ENCODE measurements at regions not wholly inside any gene's neighbourhood (a gene's known extent, or its start where the extent isn't known, plus 50 kb on each side); places are given as distances from the start of the nearest gene placed in this dataset.
A peak's percentile ranks its signal among the peaks of the same experiment; 100 is the strongest.

DNA sequence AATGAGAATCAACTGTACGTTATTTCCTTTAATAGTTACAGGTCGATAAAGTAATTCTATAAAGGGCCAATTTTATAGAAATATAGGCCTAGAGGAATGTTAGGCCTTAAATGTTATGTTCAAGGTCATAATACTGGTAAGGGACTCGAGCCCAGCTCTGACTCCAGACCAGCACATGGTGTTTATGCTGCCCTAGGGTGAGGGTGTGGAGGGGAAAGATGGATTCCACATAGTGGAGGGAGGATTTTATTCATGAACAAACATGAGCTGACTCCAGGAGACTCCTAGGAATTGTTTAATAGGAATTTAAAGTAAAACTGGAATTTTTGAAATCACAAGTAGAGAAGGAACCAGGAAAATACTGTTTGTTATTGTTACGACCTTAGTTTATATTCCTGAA is 139.9 kb downstream of the LACC1 start:
- H3K4me3 ChIP-seq: no peak overlapping the region
- no peaks in the 10 kb centered on the region for H3K9me3 ChIP-seq
- ATAC-seq (no peak), DNase-seq (no peak)
- WGBS, 2 donors: 89 to 93% methylated on average over 4 of the region's 4 CpGs
- TF ChIP-seq, protein P1, sequence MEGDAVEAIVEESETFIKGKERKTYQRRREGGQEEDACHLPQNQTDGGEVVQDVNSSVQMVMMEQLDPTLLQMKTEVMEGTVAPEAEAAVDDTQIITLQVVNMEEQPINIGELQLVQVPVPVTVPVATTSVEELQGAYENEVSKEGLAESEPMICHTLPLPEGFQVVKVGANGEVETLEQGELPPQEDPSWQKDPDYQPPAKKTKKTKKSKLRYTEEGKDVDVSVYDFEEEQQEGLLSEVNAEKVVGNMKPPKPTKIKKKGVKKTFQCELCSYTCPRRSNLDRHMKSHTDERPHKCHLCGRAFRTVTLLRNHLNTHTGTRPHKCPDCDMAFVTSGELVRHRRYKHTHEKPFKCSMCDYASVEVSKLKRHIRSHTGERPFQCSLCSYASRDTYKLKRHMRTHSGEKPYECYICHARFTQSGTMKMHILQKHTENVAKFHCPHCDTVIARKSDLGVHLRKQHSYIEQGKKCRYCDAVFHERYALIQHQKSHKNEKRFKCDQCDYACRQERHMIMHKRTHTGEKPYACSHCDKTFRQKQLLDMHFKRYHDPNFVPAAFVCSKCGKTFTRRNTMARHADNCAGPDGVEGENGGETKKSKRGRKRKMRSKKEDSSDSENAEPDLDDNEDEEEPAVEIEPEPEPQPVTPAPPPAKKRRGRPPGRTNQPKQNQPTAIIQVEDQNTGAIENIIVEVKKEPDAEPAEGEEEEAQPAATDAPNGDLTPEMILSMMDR (IDR thresholded peaks at IDR 0.05): no peak
- no peaks in the 10 kb centered on the region for H3K27me3 ChIP-seq
- intact Hi-C loops (cut with DNase I): loop anchor here in 1 of 10 donors (5.0 kb wide), 1 partner anchor 82 kb away; no protein-coding TSS in a partner anchor
- H3K36me3 ChIP-seq: no peaks in the 10 kb centered on the region
- H3K4me1 ChIP-seq: peaks cover 0 to 46% (median 27%) of the 10 kb centered on the region in 9 donors
- H3K27ac ChIP-seq: no peak overlapping the region

- H3K4me3 ChIP-seq: no peak overlapping the region
- intact Hi-C loops (cut with DNase I): no loop called here
- TF ChIP-seq, protein P1 (IDR thresholded peaks at IDR 0.05): no peak
- 57 to 79% methylated on average over 3 of the region's 3 CpGs for WGBS, 2 donors
- no peaks in the 10 kb centered on the region for H3K36me3 ChIP-seq
- DNase-seq: no peak
- peaks cover 0 to 32% (median 14%) of the 10 kb centered on the region in 9 donors for H3K4me1 ChIP-seq
- no peaks in the 10 kb centered on the region for H3K9me3 ChIP-seq
- no peaks in the 10 kb centered on the region for H3K27me3 ChIP-seq
- no peak for ATAC-seq
- H3K27ac ChIP-seq: peak overlapping the region in 1 of 10 donors; percentile 3
These were observed 141.7 kb downstream of the LACC1 start for GRCh38 chr13:44021422-44021821.

DNA sequence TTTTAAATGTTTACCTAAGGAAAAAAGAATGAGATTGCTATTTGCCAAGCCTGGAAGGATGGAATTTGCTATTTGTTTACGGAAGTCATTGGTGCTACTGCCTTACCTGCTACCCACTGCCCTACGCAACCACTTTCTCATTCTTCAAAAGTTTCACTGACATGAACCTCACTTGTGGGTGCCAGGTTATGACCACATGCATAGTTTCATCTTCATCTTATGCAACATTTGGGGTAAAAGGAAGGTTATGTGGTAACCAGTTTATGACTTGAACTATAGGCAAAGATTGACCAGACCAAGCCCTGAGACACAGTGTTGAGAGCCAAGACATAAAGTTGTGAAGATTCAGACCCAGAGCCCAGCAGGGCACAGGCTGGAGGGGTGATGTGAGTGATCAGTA is 142.5 kb downstream of the LACC1 start:
- Histone ChIP-seq H3K27ac (no peak overlapping the region), H3K27me3 (no peaks in the 10 kb centered on the region), H3K4me3 (no peak overlapping the region), H3K9me3 (no peaks in the 10 kb centered on the region), H3K36me3 (no peaks in the 10 kb centered on the region), H3K4me1 (peaks cover 0 to 32% (median 14%) of the 10 kb centered on the region in 9 donors)
- no peak for DNase-seq
- no peak for ATAC-seq
- 97% methylated on average over 2 of the region's 2 CpGs for WGBS, 2 donors
- intact Hi-C loops (cut with DNase I): no loop called here
- TF ChIP-seq, protein P1 (IDR thresholded peaks at IDR 0.05): no peak

DNA sequence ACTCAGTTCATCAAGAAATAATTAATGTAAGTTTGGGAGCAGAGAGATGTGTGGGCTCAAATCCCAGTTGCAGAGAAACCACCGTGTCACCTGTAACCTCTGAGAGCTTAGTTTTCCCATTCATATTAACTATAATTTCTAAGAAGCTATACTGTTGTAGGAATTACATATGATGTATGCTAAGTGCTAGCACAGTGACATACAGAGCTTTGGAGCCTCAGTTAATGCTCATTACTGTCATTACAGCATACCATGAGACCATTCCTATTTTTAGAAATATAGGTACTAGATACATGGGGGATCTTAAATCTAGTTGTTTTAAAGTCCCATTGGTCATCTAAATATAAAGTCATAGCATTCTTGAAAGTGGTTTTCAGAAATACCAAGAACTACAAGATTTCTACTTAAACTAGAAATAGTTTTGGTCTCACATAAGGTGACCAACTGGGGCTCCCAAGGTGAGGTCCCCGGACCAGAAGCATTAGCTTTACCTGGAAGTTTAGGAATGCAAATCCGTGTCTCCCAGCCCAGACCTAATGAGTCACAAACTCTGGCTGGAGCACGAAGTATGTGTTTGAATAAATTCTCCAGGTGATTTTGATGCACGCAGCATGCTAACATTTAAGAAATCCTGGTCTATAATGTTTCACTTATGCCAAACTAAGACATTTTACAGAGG is 144.6 kb downstream of the LACC1 start:
- intact Hi-C loops (cut with DNase I): no loop called here
- H3K27ac ChIP-seq: no peak overlapping the region
- H3K27me3 ChIP-seq: no peaks in the 10 kb centered on the region
- H3K36me3 ChIP-seq: no peaks in the 10 kb centered on the region
- ATAC-seq: no peak
- TF ChIP-seq, protein P1 (IDR thresholded peaks at IDR 0.05): no peak
- DNase-seq: no peak
- peaks cover 0 to 12% (median 0%) of the 10 kb centered on the region in 9 donors for H3K4me1 ChIP-seq
- no peak overlapping the region for H3K4me3 ChIP-seq
- no peaks in the 10 kb centered on the region for H3K9me3 ChIP-seq
- 93 to 97% methylated on average over 5 of the region's 5 CpGs for WGBS, 2 donors
